ENCODE measurements at regions not wholly inside any gene's neighbourhood (a gene's known extent, or its start where the extent isn't known, plus 50 kb on each side); places are given as distances from the start of the nearest gene placed in this dataset.
"Not testable (repeated sequence)": the region's sequence is repeated elsewhere in the genome, so short reads cannot be mapped to it uniquely, and the experiment has no call there.

DNA sequence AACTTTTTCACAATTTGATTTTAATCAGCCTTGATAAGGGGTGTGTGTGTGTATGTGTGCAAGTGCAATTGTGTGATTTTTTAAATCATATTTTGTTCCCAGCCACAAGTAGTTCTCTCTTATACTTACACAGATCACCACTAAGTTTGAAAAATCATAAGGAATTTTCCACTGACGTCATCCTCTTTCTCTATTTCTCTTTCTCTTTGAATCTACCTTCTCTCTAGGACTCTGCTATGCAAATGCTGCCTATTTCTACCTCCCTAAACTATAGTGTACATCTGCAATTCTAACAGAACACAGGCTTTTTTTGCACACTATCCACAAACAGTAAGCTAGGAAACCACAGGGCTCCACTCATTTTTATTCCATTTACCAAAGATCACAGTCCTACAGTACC is 254.6 kb upstream of the CYLC2 start:
- TF ChIP-seq, protein P1, sequence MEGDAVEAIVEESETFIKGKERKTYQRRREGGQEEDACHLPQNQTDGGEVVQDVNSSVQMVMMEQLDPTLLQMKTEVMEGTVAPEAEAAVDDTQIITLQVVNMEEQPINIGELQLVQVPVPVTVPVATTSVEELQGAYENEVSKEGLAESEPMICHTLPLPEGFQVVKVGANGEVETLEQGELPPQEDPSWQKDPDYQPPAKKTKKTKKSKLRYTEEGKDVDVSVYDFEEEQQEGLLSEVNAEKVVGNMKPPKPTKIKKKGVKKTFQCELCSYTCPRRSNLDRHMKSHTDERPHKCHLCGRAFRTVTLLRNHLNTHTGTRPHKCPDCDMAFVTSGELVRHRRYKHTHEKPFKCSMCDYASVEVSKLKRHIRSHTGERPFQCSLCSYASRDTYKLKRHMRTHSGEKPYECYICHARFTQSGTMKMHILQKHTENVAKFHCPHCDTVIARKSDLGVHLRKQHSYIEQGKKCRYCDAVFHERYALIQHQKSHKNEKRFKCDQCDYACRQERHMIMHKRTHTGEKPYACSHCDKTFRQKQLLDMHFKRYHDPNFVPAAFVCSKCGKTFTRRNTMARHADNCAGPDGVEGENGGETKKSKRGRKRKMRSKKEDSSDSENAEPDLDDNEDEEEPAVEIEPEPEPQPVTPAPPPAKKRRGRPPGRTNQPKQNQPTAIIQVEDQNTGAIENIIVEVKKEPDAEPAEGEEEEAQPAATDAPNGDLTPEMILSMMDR (conservative IDR thresholded peaks at IDR 0.05): no peak
- no peak overlapping the region for H3K27ac ChIP-seq

DNA sequence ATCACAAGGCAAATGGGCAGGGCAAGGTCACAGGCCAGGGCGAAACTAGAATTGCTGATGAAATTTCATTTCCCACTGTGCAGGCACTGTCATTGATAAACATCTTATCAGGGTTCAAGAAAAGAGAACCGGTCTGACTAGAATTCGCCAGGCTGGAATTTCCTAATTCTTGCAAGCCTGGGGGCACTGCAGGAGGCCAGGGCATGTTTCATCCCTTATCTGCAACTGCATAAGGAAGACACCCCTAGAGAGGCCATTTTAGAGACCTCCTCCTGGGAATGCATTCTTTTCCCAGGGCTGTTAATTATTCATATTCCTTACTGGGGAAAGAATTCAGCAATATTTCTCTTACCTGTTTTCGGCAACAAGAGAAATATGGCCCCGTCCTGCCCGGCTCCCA is 266.2 kb upstream of the CYLC2 start:
- TF ChIP-seq, protein P1 (conservative IDR thresholded peaks at IDR 0.05): no peak
- H3K27ac ChIP-seq: no peak overlapping the region

DNA sequence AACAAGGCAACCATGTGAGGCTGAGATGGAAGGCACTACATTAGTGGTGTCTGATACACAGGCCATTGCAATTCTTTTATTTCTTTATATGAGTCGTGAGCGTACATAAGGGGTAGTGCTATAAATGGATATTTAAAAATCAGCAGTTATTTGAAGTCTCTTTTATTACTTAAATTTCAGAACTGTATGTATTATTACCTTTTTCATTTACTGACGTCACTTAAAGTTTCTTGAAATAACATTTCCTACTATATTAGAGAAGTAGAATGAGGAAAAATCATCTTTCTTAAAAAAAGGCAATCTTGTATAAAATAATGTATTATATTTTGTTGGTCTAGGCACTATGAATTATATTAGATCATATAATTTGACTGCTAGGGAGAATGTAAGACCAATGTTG is 280.9 kb upstream of the CYLC2 start:
- TF ChIP-seq, protein P1 (conservative IDR thresholded peaks at IDR 0.05): no peak
- H3K27ac ChIP-seq: no peak overlapping the region

DNA sequence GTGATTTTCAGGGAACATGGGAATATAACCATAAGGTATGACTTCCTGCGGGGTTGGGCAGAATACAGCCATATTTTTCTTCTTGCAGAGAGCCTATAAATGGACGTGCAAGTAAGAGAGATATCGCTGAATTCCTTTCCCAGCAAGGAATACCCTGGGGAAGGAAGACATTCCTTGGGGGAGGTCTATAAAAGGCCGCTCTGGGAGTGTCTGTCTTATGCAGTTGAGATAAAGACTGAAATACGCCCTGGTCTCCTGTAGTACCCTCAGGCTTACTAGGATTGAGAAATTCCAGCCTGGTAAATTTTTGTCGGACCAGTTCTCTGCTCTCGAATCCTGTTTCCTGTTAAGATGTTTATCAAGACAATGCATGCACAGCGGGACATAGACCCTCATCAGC is 282.2 kb upstream of the CYLC2 start:
- not testable (repeated sequence) for H3K27ac ChIP-seq

DNA sequence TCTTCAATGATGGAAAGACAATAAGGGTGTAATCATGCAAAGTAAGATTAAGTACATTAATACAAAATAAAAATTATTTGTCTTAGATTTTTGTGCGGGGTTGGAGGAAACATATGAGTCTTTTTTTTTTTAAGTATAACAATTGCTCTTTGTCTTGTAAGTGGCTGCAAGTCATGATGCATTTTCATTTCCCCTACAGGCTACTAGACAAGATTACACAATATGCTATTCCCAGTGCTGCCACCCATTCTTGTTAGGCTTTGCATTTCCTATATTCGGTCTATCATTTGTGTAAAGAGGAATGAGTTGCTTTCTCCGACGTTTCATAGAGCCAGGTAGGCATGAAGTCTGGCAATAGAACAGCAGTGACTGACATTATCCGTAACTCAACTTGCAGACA is 294.2 kb upstream of the CYLC2 start:
- TF ChIP-seq, protein P1 (conservative IDR thresholded peaks at IDR 0.05): no peak
- no peak overlapping the region for H3K27ac ChIP-seq

DNA sequence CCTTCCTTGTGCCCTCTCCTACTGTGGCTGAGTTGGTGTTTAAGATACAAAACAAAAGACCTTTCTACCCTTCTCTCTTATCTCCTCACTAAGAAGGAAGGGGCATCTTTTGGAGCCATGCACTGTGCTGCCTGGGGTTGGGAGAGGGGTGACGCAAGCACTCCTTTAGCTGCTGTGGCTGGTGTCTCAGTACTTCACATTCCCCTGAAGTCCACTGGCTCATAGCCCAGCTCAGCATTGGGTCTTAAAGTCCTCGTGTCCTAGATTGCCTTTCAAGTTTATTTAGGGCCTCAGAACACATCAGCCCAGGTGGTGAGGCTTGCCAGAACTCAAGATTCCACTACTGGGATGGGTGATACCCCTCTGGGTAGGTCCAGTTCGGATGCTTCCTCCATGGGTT is 325.9 kb upstream of the CYLC2 start:
- TF ChIP-seq, protein P1 (conservative IDR thresholded peaks at IDR 0.05): no peak
- no peak overlapping the region for H3K27ac ChIP-seq

DNA sequence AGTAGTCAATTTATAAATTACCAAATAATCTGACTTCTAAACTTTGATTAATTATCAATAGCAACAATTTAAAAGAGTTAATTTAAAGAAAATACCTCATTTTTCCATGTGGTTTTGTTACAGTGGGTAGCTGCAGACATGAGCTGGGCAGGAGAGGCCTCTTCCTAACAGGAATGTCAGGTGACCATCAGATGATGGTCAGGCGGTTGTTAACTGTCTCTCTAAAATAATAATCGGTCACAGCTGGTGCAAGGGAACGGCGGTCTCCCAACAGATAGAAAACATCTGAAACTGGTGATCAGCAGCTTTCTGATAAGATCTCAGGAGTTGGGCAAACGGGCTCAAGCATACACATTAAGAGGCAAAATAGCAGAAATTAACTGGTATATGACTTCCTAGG is 342.7 kb upstream of the CYLC2 start:
- TF ChIP-seq, protein P1 (conservative IDR thresholded peaks at IDR 0.05): no peak
- H3K27ac ChIP-seq: no peak overlapping the region

DNA sequence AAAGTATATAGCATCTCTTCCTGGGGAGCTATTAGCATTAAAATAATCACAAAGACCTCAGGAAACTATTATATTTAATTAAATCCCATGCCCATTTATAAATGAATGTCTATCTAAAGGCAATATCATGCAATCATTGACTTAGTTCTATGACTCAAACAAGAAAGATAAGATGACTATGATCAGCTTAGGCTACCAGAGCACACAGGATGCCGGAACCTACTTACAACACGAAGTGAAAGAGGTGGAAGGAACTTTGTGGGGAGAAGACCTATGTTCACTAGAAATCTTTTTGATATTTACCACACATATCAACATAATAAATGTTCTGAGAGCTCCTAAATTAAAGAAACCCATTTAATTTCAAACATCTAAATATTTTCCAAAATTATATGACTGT is 344.2 kb upstream of the CYLC2 start:
- no peak overlapping the region for H3K27ac ChIP-seq
- TF ChIP-seq, protein P1 (conservative IDR thresholded peaks at IDR 0.05): no peak
